ENCODE measurements at regions not wholly inside any gene's neighbourhood (a gene's known extent, or its start where the extent isn't known, plus 50 kb on each side); places are given as distances from the start of the nearest gene placed in this dataset.

DNA sequence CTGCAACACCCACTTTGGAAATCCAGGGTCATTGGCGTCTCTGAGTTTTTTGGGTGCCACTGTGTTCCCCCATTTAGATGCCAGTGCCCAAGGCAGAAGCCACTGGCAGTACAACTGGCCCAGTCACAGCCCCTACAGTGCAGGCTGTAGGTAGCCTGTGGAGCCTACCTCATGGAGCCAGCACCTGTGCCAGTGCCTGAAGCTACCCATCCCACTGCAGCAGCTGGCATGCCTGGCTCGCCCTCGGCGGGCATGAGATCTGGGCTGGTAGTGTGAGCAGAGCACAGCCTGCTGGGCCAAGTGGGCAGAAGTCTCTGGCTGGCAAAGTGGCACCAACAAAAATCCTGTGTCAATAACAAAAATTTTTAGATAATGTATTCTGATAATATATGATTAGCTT is 1111.4 kb upstream of the NXPH2 start:
- TF ChIP-seq, protein P1, sequence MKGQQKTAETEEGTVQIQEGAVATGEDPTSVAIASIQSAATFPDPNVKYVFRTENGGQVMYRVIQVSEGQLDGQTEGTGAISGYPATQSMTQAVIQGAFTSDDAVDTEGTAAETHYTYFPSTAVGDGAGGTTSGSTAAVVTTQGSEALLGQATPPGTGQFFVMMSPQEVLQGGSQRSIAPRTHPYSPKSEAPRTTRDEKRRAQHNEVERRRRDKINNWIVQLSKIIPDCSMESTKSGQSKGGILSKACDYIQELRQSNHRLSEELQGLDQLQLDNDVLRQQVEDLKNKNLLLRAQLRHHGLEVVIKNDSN (CRISPR knock-in tag; IDR thresholded peaks at IDR 0.05): no peak
- TF ChIP-seq, protein P2, sequence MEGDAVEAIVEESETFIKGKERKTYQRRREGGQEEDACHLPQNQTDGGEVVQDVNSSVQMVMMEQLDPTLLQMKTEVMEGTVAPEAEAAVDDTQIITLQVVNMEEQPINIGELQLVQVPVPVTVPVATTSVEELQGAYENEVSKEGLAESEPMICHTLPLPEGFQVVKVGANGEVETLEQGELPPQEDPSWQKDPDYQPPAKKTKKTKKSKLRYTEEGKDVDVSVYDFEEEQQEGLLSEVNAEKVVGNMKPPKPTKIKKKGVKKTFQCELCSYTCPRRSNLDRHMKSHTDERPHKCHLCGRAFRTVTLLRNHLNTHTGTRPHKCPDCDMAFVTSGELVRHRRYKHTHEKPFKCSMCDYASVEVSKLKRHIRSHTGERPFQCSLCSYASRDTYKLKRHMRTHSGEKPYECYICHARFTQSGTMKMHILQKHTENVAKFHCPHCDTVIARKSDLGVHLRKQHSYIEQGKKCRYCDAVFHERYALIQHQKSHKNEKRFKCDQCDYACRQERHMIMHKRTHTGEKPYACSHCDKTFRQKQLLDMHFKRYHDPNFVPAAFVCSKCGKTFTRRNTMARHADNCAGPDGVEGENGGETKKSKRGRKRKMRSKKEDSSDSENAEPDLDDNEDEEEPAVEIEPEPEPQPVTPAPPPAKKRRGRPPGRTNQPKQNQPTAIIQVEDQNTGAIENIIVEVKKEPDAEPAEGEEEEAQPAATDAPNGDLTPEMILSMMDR (IDR thresholded peaks at IDR 0.05 in 2 of 3, conservative IDR thresholded peaks at IDR 0.05 in 1 of 3; ENCODE audit: insufficient read depth in 2 of 3, low read depth in 1 of 3, low read length in 3 of 3): no peak
- no peak for TF ChIP-seq POLR2A (conservative IDR thresholded peaks at IDR 0.05)
- TF ChIP-seq NFE2 (IDR thresholded peaks at IDR 0.05; ENCODE audit: low read depth): no peak
- TF ChIP-seq, protein P3, sequence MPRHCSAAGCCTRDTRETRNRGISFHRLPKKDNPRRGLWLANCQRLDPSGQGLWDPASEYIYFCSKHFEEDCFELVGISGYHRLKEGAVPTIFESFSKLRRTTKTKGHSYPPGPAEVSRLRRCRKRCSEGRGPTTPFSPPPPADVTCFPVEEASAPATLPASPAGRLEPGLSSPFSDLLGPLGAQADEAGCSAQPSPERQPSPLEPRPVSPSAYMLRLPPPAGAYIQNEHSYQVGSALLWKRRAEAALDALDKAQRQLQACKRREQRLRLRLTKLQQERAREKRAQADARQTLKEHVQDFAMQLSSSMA (CRISPR knock-in tag; IDR thresholded peaks at IDR 0.05): no peak
- TF ChIP-seq ZNF217 (CRISPR knock-in tag; IDR thresholded peaks at IDR 0.05): no peak
- no peak for TF ChIP-seq SREBF2 (CRISPR knock-in tag; IDR thresholded peaks at IDR 0.05)
